Panc1 (cell line): ENCODE measurements at regions not wholly inside any gene's neighbourhood (a gene's known extent, or its start where the extent isn't known, plus 50 kb on each side); places are given as distances from the start of the nearest gene placed in this dataset.

Experiments
- CTCF ChIP-seq: fragments of 450-650 bp; IDR thresholded peaks from 2 replicates; pipeline ENCODE4 v1.5.1; 2017; ENCODE audit warnings: mild to moderate bottlenecking
- POLR2AphosphoS5 ChIP-seq: IDR thresholded peaks from 2 replicates; pipeline ENCODE4 v1.6.1; 2012; ENCODE audit warnings: mild to moderate bottlenecking, low read depth, low read length, moderate library complexity

- TF ChIP-seq CTCF (no peak), POLR2AphosphoS5 (no peak)
Observed at GRCh38 chr12:42692749-42693148, 103.2 kb upstream of the PRICKLE1 start.
